ENCODE measurements at regions not wholly inside any gene's neighbourhood (a gene's known extent, or its start where the extent isn't known, plus 50 kb on each side); places are given as distances from the start of the nearest gene placed in this dataset.

DNA sequence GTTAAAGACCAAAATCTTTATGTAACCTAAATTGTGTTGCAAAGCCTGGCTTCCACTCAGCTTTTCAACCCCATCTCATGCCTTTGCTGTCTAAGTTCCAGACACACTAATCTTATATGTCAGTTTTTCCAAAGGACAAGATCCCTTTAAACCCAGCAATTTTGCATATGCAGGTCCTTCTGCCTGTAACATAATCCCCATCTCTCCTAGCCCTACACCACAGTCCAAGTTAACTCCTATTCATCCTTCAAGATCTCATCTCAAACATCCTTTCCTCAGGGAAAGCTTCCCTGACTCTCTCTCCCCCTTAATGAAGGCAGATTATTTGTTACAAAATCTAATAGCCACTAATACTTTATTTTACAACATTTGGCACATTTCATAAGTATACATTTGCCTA is 366.3 kb downstream of the PLPP3 start:
- TF ChIP-seq, protein P1, sequence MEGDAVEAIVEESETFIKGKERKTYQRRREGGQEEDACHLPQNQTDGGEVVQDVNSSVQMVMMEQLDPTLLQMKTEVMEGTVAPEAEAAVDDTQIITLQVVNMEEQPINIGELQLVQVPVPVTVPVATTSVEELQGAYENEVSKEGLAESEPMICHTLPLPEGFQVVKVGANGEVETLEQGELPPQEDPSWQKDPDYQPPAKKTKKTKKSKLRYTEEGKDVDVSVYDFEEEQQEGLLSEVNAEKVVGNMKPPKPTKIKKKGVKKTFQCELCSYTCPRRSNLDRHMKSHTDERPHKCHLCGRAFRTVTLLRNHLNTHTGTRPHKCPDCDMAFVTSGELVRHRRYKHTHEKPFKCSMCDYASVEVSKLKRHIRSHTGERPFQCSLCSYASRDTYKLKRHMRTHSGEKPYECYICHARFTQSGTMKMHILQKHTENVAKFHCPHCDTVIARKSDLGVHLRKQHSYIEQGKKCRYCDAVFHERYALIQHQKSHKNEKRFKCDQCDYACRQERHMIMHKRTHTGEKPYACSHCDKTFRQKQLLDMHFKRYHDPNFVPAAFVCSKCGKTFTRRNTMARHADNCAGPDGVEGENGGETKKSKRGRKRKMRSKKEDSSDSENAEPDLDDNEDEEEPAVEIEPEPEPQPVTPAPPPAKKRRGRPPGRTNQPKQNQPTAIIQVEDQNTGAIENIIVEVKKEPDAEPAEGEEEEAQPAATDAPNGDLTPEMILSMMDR (IDR thresholded peaks at IDR 0.05) = no peak
- TF ChIP-seq ZFX (IDR thresholded peaks at IDR 0.05; ENCODE audit: borderline replicate concordance) = no peak
- H3K27ac ChIP-seq = no peak overlapping the region

GRCh38 chr1:56212143-56212542 is 367.2 kb downstream of the PLPP3 start:
- H3K27ac ChIP-seq = no peak overlapping the region
- TF ChIP-seq, protein P1 (IDR thresholded peaks at IDR 0.05) = no peak
- no peak for TF ChIP-seq ZFX (IDR thresholded peaks at IDR 0.05; ENCODE audit: borderline replicate concordance)

- H3K27ac ChIP-seq = no peak overlapping the region
- TF ChIP-seq, protein P1 (IDR thresholded peaks at IDR 0.05) = no peak
- TF ChIP-seq ZFX (IDR thresholded peaks at IDR 0.05; ENCODE audit: borderline replicate concordance) = no peak
Observed at GRCh38 chr1:56206391-56206790, 373.0 kb downstream of the PLPP3 start.

- no peak for TF ChIP-seq ZFX (IDR thresholded peaks at IDR 0.05; ENCODE audit: borderline replicate concordance)
- TF ChIP-seq, protein P1 (IDR thresholded peaks at IDR 0.05) = no peak
- no peak overlapping the region for H3K27ac ChIP-seq
Observed at GRCh38 chr1:56204206-56204605, 375.2 kb downstream of the PLPP3 start.

GRCh38 chr1:56202796-56203492 is 376.4 kb downstream of the PLPP3 start:
- no peak for TF ChIP-seq ZFX (IDR thresholded peaks at IDR 0.05; ENCODE audit: borderline replicate concordance)

GRCh38 chr1:56202186-56202585 is 377.2 kb downstream of the PLPP3 start:
- TF ChIP-seq, protein P1 (IDR thresholded peaks at IDR 0.05) = no peak
- TF ChIP-seq ZFX (IDR thresholded peaks at IDR 0.05; ENCODE audit: borderline replicate concordance) = no peak
- H3K27ac ChIP-seq = no peak overlapping the region

More at GRCh38 chr1:56202796-56203492, 376.4 kb downstream of the PLPP3 start:
- H3K27ac ChIP-seq = no peak overlapping the region

- H3K27ac ChIP-seq = no peak overlapping the region
- TF ChIP-seq, protein P1 (IDR thresholded peaks at IDR 0.05) = no peak
- TF ChIP-seq ZFX (IDR thresholded peaks at IDR 0.05; ENCODE audit: borderline replicate concordance) = no peak
Observed at GRCh38 chr1:56200896-56201295, 378.5 kb downstream of the PLPP3 start.

DNA sequence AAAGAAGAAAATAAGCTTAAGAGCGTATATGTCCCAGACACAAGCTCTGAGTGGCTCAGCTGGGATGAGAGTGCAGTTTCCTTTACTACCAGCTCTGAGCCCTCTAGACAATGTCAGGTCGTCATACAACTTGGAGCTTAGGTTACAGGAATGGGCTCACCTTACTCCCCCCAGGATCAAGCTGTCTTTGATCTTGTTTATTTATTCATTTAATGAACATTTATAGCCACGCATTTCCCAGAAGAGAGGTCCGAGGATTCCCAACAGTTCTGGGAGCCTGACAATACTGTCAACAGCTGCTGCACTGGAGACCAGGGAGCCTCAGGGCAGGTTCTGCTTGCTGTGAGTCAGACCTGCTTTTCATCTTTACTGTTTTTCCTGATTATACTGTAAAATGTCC is 378.9 kb downstream of the PLPP3 start:
- TF ChIP-seq, protein P1 (IDR thresholded peaks at IDR 0.05) = no peak
- no peak for TF ChIP-seq ZFX (IDR thresholded peaks at IDR 0.05; ENCODE audit: borderline replicate concordance)
- no peak overlapping the region for H3K27ac ChIP-seq

All from 22Rv1 (cell line).